SK-N-SH treated with all-trans-retinoic acid at 6 μM for 48 hours (cell line): ENCODE measurements at regions not wholly inside any gene's neighbourhood (a gene's known extent, or its start where the extent isn't known, plus 50 kb on each side); places are given as distances from the start of the nearest gene placed in this dataset.

Experiments used
- ARNTL ChIP-seq: fragments of 450-650 bp; formaldehyde crosslinking; IDR thresholded peaks from 2 replicates; pipeline ENCODE4 v1.5.0; 2020; ENCODE audit warnings: low read depth, mild to moderate bottlenecking, moderate library complexity, borderline replicate concordance
- ZFP30 ChIP-seq: fragments of 450-650 bp; formaldehyde crosslinking; IDR thresholded peaks from 2 replicates; pipeline ENCODE4 v1.5.0; 2022; ENCODE audit warnings: mild to moderate bottlenecking, moderate library complexity
- TF ChIP-seq, protein P1 (sequence below): fragments of 250-450 bp; sonication (Bioruptor Pico); IDR thresholded peaks from 2 replicates; pipeline ENCODE4 v1.5.1; 2020; ENCODE audit warnings: low read depth, mild to moderate bottlenecking, moderate library complexity

- TF ChIP-seq ARNTL (CRISPR knock-in tag) (no peak), ZFP30 (CRISPR knock-in tag) (no peak)
- TF ChIP-seq, protein P1, sequence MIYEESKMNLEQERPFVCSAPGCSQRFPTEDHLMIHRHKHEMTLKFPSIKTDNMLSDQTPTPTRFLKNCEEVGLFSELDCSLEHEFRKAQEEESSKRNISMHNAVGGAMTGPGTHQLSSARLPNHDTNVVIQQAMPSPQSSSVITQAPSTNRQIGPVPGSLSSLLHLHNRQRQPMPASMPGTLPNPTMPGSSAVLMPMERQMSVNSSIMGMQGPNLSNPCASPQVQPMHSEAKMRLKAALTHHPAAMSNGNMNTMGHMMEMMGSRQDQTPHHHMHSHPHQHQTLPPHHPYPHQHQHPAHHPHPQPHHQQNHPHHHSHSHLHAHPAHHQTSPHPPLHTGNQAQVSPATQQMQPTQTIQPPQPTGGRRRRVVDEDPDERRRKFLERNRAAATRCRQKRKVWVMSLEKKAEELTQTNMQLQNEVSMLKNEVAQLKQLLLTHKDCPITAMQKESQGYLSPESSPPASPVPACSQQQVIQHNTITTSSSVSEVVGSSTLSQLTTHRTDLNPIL (CRISPR knock-in tag): no peak
These were observed 53.4 kb upstream of the ANO1 start for GRCh38 chr11:70024773-70025045.
